Heart right ventricle (tissue), 16 donors: ENCODE measurements at regions not wholly inside any gene's neighbourhood (a gene's known extent, or its start where the extent isn't known, plus 50 kb on each side); places are given as distances from the start of the nearest gene placed in this dataset.

Experiments used
- ATAC-seq, 8 donors: fragments of 200-7000 bp; cut with Tn5 transposase; one replicate each; pipeline ENCODE4 v1.9.1; 2020; ENCODE audit warnings: mild to moderate bottlenecking in 8 of 8, moderate library complexity in 8 of 8, moderate number of reproducible peaks in 1 of 8
- DNase-seq, 2 donors: peaks; one replicate each; pipeline ENCODE4 v3.0.0-alpha.2; 2020
- H3K27ac ChIP-seq, 10 donors: fragments of 200-600 bp; sonication (generic) in 2 of 10; one replicate each; pipeline versions ENCODE4 v1.5.0 to v1.8.0; 2020 to 2022; ENCODE audit warnings: mild to moderate bottlenecking in 3 of 10
- H3K27me3 ChIP-seq, 7 donors: fragments of 200-600 bp; one replicate each; pipeline ENCODE4 v1.8.0; 2021 to 2022; ENCODE audit warnings: mild to moderate bottlenecking in 2 of 7
- H3K36me3 ChIP-seq, 9 donors: fragments of 200-600 bp; sonication (generic) in 1 of 9; one replicate each; pipeline versions ENCODE4 v1.5.0 to v1.8.0; 2020 to 2022; ENCODE audit warnings: mild to moderate bottlenecking in 2 of 9
- H3K4me1 ChIP-seq, 9 donors: fragments of 200-600 bp; sonication (generic) in 1 of 9; one replicate each; pipeline versions ENCODE4 v1.5.0 to v1.8.0; 2020 to 2022; ENCODE audit warnings: mild to moderate bottlenecking in 4 of 9
- H3K4me3 ChIP-seq, 10 donors: fragments of 200-600 bp; sonication (generic) in 2 of 10; one replicate each; pipeline versions ENCODE4 v1.5.0 to v1.8.0; 2020 to 2022; ENCODE audit warnings: mild to moderate bottlenecking in 7 of 10, moderate library complexity in 2 of 10
- H3K9me3 ChIP-seq, 11 donors: fragments of 200-600 bp in 10 of 11; sonication (generic) in 2 of 11; one replicate each; pipeline versions ENCODE4 v1.5.0 to v1.8.0; 2013 to 2022; ENCODE audit warnings: mild to moderate bottlenecking in 2 of 11, control low read depth in 1 of 11, moderate library complexity in 1 of 11
- CTCF ChIP-seq, 9 donors: fragments of 200-600 bp; sonication (generic) in 2 of 9; IDR thresholded peaks; one replicate each; pipeline versions ENCODE4 v1.5.0 to v1.8.0; 2021 to 2022; ENCODE audit warnings: antibody characterized with exemption in 9 of 9, mild to moderate bottlenecking in 5 of 9, moderate library complexity in 1 of 9
- WGBS, 2 donors: extraction: QIAGEN DNeasy Blood & Tissue Kit; methylation state at CpG; one replicate each; pipeline ENCODE4 v1.1.7; 2013; ENCODE audit warnings: inconsistent platforms in 1 of 2; 5-methylcytosine and 5-hydroxymethylcytosine counted together
- intact Hi-C, 10 donors: fragments of 100-400 bp; cut with DNase I; formaldehyde crosslinking; loops; one replicate each; pipeline versions ENCODE4 v1.11.1 to v1.14.2; 2022
- donor health status: Arrhythmogenic right ventricular cardiomyopathy.
- donor health status: ischemic (EF 13 %, LVEDD 7.1; RV severe dilation, severe dysfunction).
- donor health status: healthy with polysubstance abuse.
- donor health status: DM: no; HTN: yes; CAD: no.
- donor health status: DM: no; HTN: no; CAD: no.
- donor health status: ischemic (EF 25% LVEDD 6.9; RV normal size, moderate dysfunction).
- donor health status: ischemic (EF 25% LVEDD 5.7; RV mildly dilated, moderate dysfunction).
- donor health status: healthy.
- donor health status: DM: yes; HTN: yes; CAD: no.
- donor health status: Ischemic cardiomyopathy.
- donor health status: ischemic (EF 35%, LVEDD 5.7; RV mildly dilated, moderate dysfunction).
- donor health status: nonischemic (EF 11% LVEDD 7.7; RV severe dilation, severe dysfunction).
- donor health status: DM: yes; HTN: yes; CAD: no.
- donor health status: PGD.
- donor health status: ischemic (EF 29% LVEDD 5.4; RV normal size, mild dysfunction).
- donor health status: nonischemic (EF 23%, LVEDD 6.1; RV moderate dilation, normal function).

GRCh38 chr14:95439881-95440280 lies 76.6 kb downstream of the SYNE3 start:
- Histone ChIP-seq H3K4me3 (no peak overlapping the region), H3K27me3 (no peaks in the 10 kb centered on the region), H3K27ac (no peak overlapping the region), H3K36me3 (peaks cover 0 to 96% (median 14%) of the 10 kb centered on the region in 9 donors), H3K9me3 (peaks cover 0 to 12% (median 0%) of the 10 kb centered on the region in 11 donors), H3K4me1 (peaks cover 0 to 9% (median 0%) of the 10 kb centered on the region in 9 donors)
- no peak for TF ChIP-seq CTCF (IDR thresholded peaks at IDR 0.05)
- ATAC-seq (no peak), DNase-seq (no peak)
- intact Hi-C loops, result loop anchor here in 9 of 10 donors (2.0 to 10.0 kb wide), 12 partner anchors 87 to 755 kb away; no protein-coding TSS in a partner anchor
- 91 to 92% methylated on average over 14 of the region's 14 CpGs for WGBS, 2 donors

GRCh38 chr14:95437715-95438114 lies 78.7 kb downstream of the SYNE3 start:
- Histone ChIP-seq H3K36me3 (peaks cover 0 to 97% (median 25%) of the 10 kb centered on the region in 9 donors), H3K27ac (no peak overlapping the region), H3K9me3 (peaks cover 0 to 13% (median 0%) of the 10 kb centered on the region in 11 donors), H3K4me1 (peaks cover 0 to 6% (median 0%) of the 10 kb centered on the region in 9 donors), H3K27me3 (no peaks in the 10 kb centered on the region), H3K4me3 (no peak overlapping the region)
- ATAC-seq (no peak), DNase-seq (no peak)
- WGBS, 2 donors, result 94 to 95% methylated on average over 5 of the region's 5 CpGs
- intact Hi-C loops, result loop anchor here in 8 of 10 donors (10.0 kb wide), 7 partner anchors 253 to 753 kb away; no protein-coding TSS in a partner anchor
- TF ChIP-seq CTCF (IDR thresholded peaks at IDR 0.05), result no peak

GRCh38 chr14:95436354-95436753 lies 80.1 kb downstream of the SYNE3 start:
- no peak for TF ChIP-seq CTCF (IDR thresholded peaks at IDR 0.05)
- WGBS, 2 donors, result 86 to 91% methylated on average over 4 of the region's 4 CpGs
- intact Hi-C loops, result loop anchor here in 8 of 10 donors (10.0 kb wide), 7 partner anchors 252 to 752 kb away; no protein-coding TSS in a partner anchor

GRCh38 chr14:95434121-95434520 lies 82.3 kb downstream of the SYNE3 start:
- Histone ChIP-seq H3K36me3 (peaks cover 0 to 100% (median 26%) of the 10 kb centered on the region in 9 donors), H3K4me1 (peaks cover 0 to 14% (median 5%) of the 10 kb centered on the region in 9 donors), H3K9me3 (peaks cover 0 to 13% (median 0%) of the 10 kb centered on the region in 11 donors), H3K27me3 (no peaks in the 10 kb centered on the region), H3K27ac (no peak overlapping the region), H3K4me3 (no peak overlapping the region)
- intact Hi-C loops, result loop anchor here (5.0 to 10.0 kb wide), 13 partner anchors 117 to 749 kb away; partner anchors contain the start of gene CLMN (in 1 of the 10)
- TF ChIP-seq CTCF (IDR thresholded peaks at IDR 0.05), result no peak
- no peak for ATAC-seq
- 79 to 91% methylated on average over 1 of the region's 1 CpG for WGBS, 2 donors
- no peak for DNase-seq

More at GRCh38 chr14:95436354-95436753, 80.1 kb downstream of the SYNE3 start:
- Histone ChIP-seq H3K36me3 (peaks cover 0 to 100% (median 26%) of the 10 kb centered on the region in 9 donors), H3K27ac (no peak overlapping the region), H3K4me3 (no peak overlapping the region), H3K4me1 (peaks cover 0 to 11% (median 5%) of the 10 kb centered on the region in 9 donors), H3K9me3 (peaks cover 0 to 13% (median 0%) of the 10 kb centered on the region in 11 donors), H3K27me3 (no peaks in the 10 kb centered on the region)
- DNase-seq, result no peak
- ATAC-seq, result no peak
